B cell (primary cell): ENCODE measurements at regions not wholly inside any gene's neighbourhood (a gene's known extent, or its start where the extent isn't known, plus 50 kb on each side); places are given as distances from the start of the nearest gene placed in this dataset.

Experiments
- ATAC-seq: fragments of 200-7000 bp; cut with Tn5 transposase; one replicate; pipeline ENCODE4 v1.10.0; 2021; ENCODE audit warnings: low read depth, mild to moderate bottlenecking, moderate number of reproducible peaks, moderate library complexity
- CTCF ChIA-PET: fragments of 350-600 bp; sonication (Branson Sonifier 250); formaldehyde crosslinking; loops from one replicate; lab custom pipeline; 2021; ENCODE audit warnings: antibody characterized with exemption, inconsistent platforms; lab: Charles Lee
- POLR2A ChIA-PET: fragments of 350-600 bp; sonication (Branson Sonifier 250); formaldehyde crosslinking; loops from one replicate; lab custom pipeline; 2021; ENCODE audit warnings: antibody characterized with exemption; lab: Charles Lee
- DNase-seq: peaks from one replicate; pipeline ENCODE4 v3.0.0; 2013
- H2AFZ ChIP-seq: 2 replicates; pipeline ENCODE4 v1.6.1; 2012; ENCODE audit warnings: mild to moderate bottlenecking, low read depth, low read length; ENCODE audit not compliant: insufficient read depth, poor library complexity, severe bottlenecking
- H3K27ac ChIP-seq, 2 donors: 1 replicate in 1 of 2; 2 replicates in 1 of 2; pipeline ENCODE4 v1.5.1; 2012 to 2013; ENCODE audit warnings: low read length in 2 of 2, mild to moderate bottlenecking in 2 of 2, moderate library complexity in 1 of 2
- H3K27me3 ChIP-seq, 4 experiments: fragments of 200-600 bp in 1 of 4; sonication (generic) in 1 of 4; replicated peaks in 1 of 4; 1 replicate in 2 of 4; 2 replicates in 2 of 4; pipeline versions ENCODE4 v1.6.1 to v1.7.0; 2013 to 2016; ENCODE audit warnings: low read length in 3 of 4, mild to moderate bottlenecking in 2 of 4, mixed read lengths in 1 of 4, moderate library complexity in 1 of 4; ENCODE audit not compliant: insufficient read depth in 4 of 4, control insufficient read depth in 3 of 4; ENCODE audit errors: control extremely low read depth in 1 of 4
- H3K36me3 ChIP-seq, 2 experiments: replicated peaks in 1 of 2; 1 replicate in 1 of 2; 2 replicates in 1 of 2; pipeline versions ENCODE4 v1.6.1 to v1.7.1; 2013; ENCODE audit warnings: low read length in 1 of 2; ENCODE audit not compliant: insufficient read depth in 2 of 2, control insufficient read depth in 1 of 2; ENCODE audit errors: control extremely low read depth in 1 of 2, extremely low read depth in 1 of 2
- H3K4me1 ChIP-seq, 2 donors: fragments of 200-600 bp in 1 of 2; sonication (generic) in 1 of 2; 1 replicate in 1 of 2; 2 replicates in 1 of 2; pipeline versions ENCODE4 v1.5.1 to v1.6.1; 2013 to 2017; ENCODE audit warnings: low read length in 2 of 2; ENCODE audit not compliant: control insufficient read depth in 2 of 2, insufficient read depth in 2 of 2
- H3K4me2 ChIP-seq: replicated peaks from 2 replicates; pipeline ENCODE3; 2012; ENCODE audit warnings: mild to moderate bottlenecking, low read depth, low read length; ENCODE audit not compliant: poor library complexity, severe bottlenecking
- H3K4me3 ChIP-seq, 5 experiments: fragments of 200-600 bp in 1 of 5; sonication (generic) in 1 of 5; 1 replicate in 3 of 5; 2 replicates in 2 of 5; pipeline versions ENCODE4 v1.5.1 to v1.7.0; 2011 to 2016; ENCODE audit warnings: low read length in 4 of 5, mild to moderate bottlenecking in 4 of 5, low read depth in 2 of 5, control low read depth in 1 of 5, moderate library complexity in 1 of 5; ENCODE audit not compliant: insufficient read depth in 1 of 5; ENCODE audit errors: control extremely low read depth in 1 of 5, extremely low read depth in 1 of 5
- H3K79me2 ChIP-seq: fragments of 200-600 bp; sonication (generic); one replicate; pipeline ENCODE4 v1.6.0; 2016; ENCODE audit warnings: low read length; ENCODE audit not compliant: control insufficient read depth, insufficient read depth
- H3K9ac ChIP-seq: fragments of 200-600 bp; sonication (generic); 2 replicates; pipeline ENCODE4 v1.6.1; 2017; ENCODE audit warnings: mild to moderate bottlenecking, low read length, moderate library complexity
- H3K9me3 ChIP-seq, 3 donors: one replicate each; pipeline versions ENCODE4 v1.6.1 to v1.7.1; 2013; ENCODE audit warnings: low read length in 2 of 3; ENCODE audit not compliant: control insufficient read depth in 2 of 3, insufficient read depth in 1 of 3; ENCODE audit errors: control extremely low read depth in 1 of 3
- H4K20me1 ChIP-seq: 2 replicates; pipeline ENCODE4 v1.6.0; 2012; ENCODE audit warnings: mild to moderate bottlenecking, low read length; ENCODE audit not compliant: insufficient read depth, control insufficient read depth, poor library complexity, severe bottlenecking
- H3K27ac Mint-ChIP-seq: one replicate; pipeline ENCODE4 v1.8.0; 2021; ENCODE audit warnings: mixed read lengths
- H3K27me3 Mint-ChIP-seq: one replicate; pipeline ENCODE4 v1.8.0; 2021; ENCODE audit warnings: mixed read lengths
- H3K4me1 Mint-ChIP-seq: one replicate; pipeline ENCODE4 v1.8.0; 2021; ENCODE audit warnings: mixed read lengths
- H3K4me3 Mint-ChIP-seq: one replicate; pipeline ENCODE4 v1.8.0; 2021; ENCODE audit warnings: mixed read lengths
- H3K9me3 Mint-ChIP-seq: one replicate; pipeline ENCODE4 v1.8.0; 2022; ENCODE audit warnings: mixed read lengths; ENCODE audit not compliant: insufficient read depth
- EZH2 ChIP-seq: IDR thresholded peaks from 2 replicates; pipeline ENCODE4 v1.6.1; 2012; ENCODE audit warnings: borderline replicate concordance, low read depth, mild to moderate bottlenecking, moderate library complexity, low read length; ENCODE audit not compliant: insufficient read depth, poor library complexity, severe bottlenecking
- intact Hi-C: fragments of 100-400 bp; cut with micrococcal nuclease; formaldehyde crosslinking; loops from one replicate; pipeline ENCODE4 v1.10.0; 2022
- TF ChIP-seq, protein P1 (sequence below): fragments of 200-600 bp; IDR thresholded peaks from one replicate; pipeline ENCODE4 v1.8.0; 2022; ENCODE audit warnings: antibody characterized with exemption, mild to moderate bottlenecking

DNA sequence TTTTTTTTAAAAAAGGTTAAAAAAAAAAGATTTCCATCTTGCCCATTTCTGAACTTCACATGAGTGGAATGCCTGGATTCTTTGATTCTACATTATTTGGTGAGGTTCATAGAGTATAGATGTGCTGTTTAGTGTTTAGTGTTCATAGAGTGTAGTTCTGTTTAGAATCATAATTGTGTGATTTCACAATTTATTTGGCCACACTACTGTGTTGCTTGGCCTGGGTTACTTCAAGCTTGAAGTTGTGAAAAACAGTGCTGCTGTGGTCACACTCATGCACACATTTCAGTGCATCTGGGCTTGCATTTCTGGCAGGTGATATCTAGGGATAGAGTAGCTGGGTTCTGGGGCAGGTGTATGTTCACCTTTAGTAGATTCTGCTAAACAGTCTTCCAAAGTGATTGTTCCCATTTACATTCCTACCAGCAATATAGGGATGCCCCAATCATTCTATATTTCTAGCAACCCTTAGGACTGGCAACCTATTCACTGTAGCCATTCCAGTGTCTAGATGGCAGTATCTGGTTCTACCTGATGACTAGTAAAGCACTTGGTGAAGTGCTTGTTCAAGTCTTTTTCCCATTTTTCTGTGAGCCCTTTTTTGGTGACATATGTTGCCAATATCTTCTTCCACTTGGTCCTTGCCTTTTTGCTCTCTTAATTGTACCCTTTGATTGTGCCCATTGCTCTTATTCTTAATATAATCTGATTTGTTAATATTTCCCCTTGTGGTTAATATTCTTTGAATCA is 50.6 kb upstream of the RBFOX3 start:
- CTCF ChIA-PET, result no interaction called here
- no peak for DNase-seq
- no peak for ATAC-seq

More for the DNA sequence above, 50.6 kb upstream of the RBFOX3 start:
- no peaks in the 10 kb centered on the region for H3K4me1 Mint-ChIP-seq
- peaks cover 3% of the 10 kb centered on the region for H3K9me3 Mint-ChIP-seq
- TF ChIP-seq EZH2, result no peak
- TF ChIP-seq, protein P1, sequence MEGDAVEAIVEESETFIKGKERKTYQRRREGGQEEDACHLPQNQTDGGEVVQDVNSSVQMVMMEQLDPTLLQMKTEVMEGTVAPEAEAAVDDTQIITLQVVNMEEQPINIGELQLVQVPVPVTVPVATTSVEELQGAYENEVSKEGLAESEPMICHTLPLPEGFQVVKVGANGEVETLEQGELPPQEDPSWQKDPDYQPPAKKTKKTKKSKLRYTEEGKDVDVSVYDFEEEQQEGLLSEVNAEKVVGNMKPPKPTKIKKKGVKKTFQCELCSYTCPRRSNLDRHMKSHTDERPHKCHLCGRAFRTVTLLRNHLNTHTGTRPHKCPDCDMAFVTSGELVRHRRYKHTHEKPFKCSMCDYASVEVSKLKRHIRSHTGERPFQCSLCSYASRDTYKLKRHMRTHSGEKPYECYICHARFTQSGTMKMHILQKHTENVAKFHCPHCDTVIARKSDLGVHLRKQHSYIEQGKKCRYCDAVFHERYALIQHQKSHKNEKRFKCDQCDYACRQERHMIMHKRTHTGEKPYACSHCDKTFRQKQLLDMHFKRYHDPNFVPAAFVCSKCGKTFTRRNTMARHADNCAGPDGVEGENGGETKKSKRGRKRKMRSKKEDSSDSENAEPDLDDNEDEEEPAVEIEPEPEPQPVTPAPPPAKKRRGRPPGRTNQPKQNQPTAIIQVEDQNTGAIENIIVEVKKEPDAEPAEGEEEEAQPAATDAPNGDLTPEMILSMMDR, result no peak
- H3K27ac Mint-ChIP-seq, result no peak overlapping the region
- H3K9ac ChIP-seq, result no peak overlapping the region
- peaks cover 0 to 34% (median 10%) of the 10 kb centered on the region in 4 experiments for H3K27me3 ChIP-seq
- no peak overlapping the region for H3K4me2 ChIP-seq
- no peak overlapping the region for H2AFZ ChIP-seq
- H3K4me3 ChIP-seq, result no peak overlapping the region
- H3K9me3 ChIP-seq, result peaks cover 0 to 14% (median 0%) of the 10 kb centered on the region in 3 donors
- POLR2A ChIA-PET, result no interaction called here
- peaks cover 66% of the 10 kb centered on the region for H3K27me3 Mint-ChIP-seq
- H3K27ac ChIP-seq, result no peak overlapping the region
- H3K79me2 ChIP-seq, result no peaks in the 10 kb centered on the region
- H3K36me3 ChIP-seq, result no peaks in the 10 kb centered on the region
- H3K4me3 Mint-ChIP-seq, result no peak overlapping the region
- intact Hi-C loops, result no loop called here
- H3K4me1 ChIP-seq, result no peaks in the 10 kb centered on the region
- no peaks in the 10 kb centered on the region for H4K20me1 ChIP-seq
